Thyroid gland (tissue), 4 donors: ENCODE measurements at regions not wholly inside any gene's neighbourhood (a gene's known extent, or its start where the extent isn't known, plus 50 kb on each side); places are given as distances from the start of the nearest gene placed in this dataset.

ENCODE experiments used
- POLR2A ChIP-seq, 2 donors: fragments of 450-650 bp; IDR thresholded peaks; one replicate each; pipeline ENCODE4 v1.6.1; 2017; ENCODE audit warnings: antibody characterized with exemption in 2 of 2, mild to moderate bottlenecking in 2 of 2, moderate library complexity in 1 of 2
- TF ChIP-seq, protein P1 (sequence below), 6 experiments: fragments of 200-600 bp in 3 of 6; fragments of 450-650 bp in 3 of 6; sonication (generic) in 3 of 6; IDR thresholded peaks; one replicate each; pipeline ENCODE4 v1.5.1; 2016 to 2019; ENCODE audit warnings: antibody characterized with exemption in 6 of 6, mild to moderate bottlenecking in 2 of 6, inconsistent platforms in 1 of 6, moderate library complexity in 1 of 6

DNA sequence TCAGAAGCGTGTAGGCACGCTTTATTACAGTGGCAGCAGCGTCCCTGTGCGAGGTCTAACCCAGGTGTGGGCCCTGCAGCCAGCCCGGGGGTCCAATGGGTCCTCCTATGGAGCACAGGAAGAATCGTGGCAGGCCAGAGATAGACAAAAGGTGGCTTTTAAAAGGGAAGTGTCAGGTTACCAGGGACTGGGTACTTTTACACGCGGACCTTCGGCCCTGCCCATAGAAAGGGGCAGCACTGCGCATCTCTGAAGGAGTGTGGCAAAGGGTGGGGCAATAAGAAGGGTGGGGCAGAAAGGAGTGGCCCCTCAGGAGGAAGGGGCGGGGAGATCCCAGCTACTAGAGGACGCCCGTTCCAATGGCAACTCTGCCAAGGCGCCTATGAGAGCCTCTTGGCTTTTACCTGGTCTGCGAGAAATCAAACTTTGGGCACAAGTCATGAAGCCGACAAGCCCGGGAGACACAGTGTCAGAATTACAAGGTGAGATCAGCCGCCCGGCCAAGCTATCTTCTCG lies 1419.8 kb downstream of the UQCRFS1 start:
- TF ChIP-seq, protein P1, sequence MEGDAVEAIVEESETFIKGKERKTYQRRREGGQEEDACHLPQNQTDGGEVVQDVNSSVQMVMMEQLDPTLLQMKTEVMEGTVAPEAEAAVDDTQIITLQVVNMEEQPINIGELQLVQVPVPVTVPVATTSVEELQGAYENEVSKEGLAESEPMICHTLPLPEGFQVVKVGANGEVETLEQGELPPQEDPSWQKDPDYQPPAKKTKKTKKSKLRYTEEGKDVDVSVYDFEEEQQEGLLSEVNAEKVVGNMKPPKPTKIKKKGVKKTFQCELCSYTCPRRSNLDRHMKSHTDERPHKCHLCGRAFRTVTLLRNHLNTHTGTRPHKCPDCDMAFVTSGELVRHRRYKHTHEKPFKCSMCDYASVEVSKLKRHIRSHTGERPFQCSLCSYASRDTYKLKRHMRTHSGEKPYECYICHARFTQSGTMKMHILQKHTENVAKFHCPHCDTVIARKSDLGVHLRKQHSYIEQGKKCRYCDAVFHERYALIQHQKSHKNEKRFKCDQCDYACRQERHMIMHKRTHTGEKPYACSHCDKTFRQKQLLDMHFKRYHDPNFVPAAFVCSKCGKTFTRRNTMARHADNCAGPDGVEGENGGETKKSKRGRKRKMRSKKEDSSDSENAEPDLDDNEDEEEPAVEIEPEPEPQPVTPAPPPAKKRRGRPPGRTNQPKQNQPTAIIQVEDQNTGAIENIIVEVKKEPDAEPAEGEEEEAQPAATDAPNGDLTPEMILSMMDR (IDR thresholded peaks at IDR 0.05) = no peak
- TF ChIP-seq POLR2A (IDR thresholded peaks at IDR 0.05) = no peak
